ENCODE measurements at regions not wholly inside any gene's neighbourhood (a gene's known extent, or its start where the extent isn't known, plus 50 kb on each side); places are given as distances from the start of the nearest gene placed in this dataset.
"Not testable (repeated sequence)": the region's sequence is repeated elsewhere in the genome, so short reads cannot be mapped to it uniquely, and the experiment has no call there.

DNA sequence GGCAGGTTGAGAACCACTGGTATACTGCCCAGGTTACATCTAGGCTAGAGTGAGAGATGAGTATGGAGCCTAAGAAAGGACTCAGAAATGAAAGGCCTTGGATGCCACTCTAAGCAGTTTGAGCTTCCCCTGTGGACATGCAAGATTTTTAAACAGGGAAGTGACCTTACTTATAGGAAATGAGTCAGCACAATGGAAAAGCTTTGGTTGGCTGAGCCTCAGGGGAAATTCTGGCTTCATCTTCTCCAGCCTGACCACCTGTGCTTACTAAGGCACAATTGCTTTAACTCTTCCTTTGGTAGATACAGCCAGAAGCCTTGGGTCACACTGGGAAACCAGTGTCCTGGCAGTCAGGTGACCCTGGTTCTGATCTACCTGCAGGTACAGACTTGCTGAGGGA is 380.2 kb upstream of the ZNF462 start:
- intact Hi-C loops (cut with DNase I; ENCODE audit: low total_unique reads): no loop called here
- TF ChIP-seq, protein P1, sequence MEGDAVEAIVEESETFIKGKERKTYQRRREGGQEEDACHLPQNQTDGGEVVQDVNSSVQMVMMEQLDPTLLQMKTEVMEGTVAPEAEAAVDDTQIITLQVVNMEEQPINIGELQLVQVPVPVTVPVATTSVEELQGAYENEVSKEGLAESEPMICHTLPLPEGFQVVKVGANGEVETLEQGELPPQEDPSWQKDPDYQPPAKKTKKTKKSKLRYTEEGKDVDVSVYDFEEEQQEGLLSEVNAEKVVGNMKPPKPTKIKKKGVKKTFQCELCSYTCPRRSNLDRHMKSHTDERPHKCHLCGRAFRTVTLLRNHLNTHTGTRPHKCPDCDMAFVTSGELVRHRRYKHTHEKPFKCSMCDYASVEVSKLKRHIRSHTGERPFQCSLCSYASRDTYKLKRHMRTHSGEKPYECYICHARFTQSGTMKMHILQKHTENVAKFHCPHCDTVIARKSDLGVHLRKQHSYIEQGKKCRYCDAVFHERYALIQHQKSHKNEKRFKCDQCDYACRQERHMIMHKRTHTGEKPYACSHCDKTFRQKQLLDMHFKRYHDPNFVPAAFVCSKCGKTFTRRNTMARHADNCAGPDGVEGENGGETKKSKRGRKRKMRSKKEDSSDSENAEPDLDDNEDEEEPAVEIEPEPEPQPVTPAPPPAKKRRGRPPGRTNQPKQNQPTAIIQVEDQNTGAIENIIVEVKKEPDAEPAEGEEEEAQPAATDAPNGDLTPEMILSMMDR (IDR thresholded peaks at IDR 0.05): no peak
- no peak for TF ChIP-seq POLR2A (IDR thresholded peaks at IDR 0.05)
- no peak for DNase-seq (ENCODE audit: low spot score in 2 of 2)
- H3K4me3 ChIP-seq (ENCODE audit: low read depth, poor library complexity, severe bottlenecking): no peak overlapping the region

DNA sequence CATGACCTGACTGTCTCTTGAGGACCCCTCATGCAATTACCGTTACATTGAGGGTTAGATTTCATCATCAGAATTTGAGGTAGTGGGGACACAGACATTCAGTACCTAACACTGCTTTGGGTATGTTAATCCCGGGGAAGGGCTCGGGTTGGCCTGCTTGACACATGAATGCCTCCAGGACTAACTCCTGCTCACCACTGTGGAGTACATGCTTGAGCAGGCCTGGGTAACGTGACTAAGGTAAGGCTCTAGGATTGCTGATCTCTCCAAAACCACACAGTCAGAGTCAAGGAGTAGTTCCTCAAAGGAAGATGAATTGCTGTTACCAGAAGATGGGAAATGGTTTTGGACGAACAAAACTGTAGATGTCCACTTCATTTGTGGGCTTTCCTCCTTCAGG is 376.3 kb upstream of the ZNF462 start:
- TF ChIP-seq, protein P1 (IDR thresholded peaks at IDR 0.05): no peak
- TF ChIP-seq POLR2A (IDR thresholded peaks at IDR 0.05): no peak
- H3K4me3 ChIP-seq (ENCODE audit: low read depth, poor library complexity, severe bottlenecking): no peak overlapping the region
- DNase-seq (ENCODE audit: low spot score in 2 of 2): no peak
- 68 to 74% methylated on average over 5 of the region's 5 CpGs for WGBS, 2 donors
- intact Hi-C loops (cut with DNase I; ENCODE audit: low total_unique reads): no loop called here

GRCh38 chr9:106487266-106487665 is 375.7 kb upstream of the ZNF462 start:
- intact Hi-C loops (cut with DNase I; ENCODE audit: low total_unique reads): no loop called here
- no peak for TF ChIP-seq POLR2A (IDR thresholded peaks at IDR 0.05)
- TF ChIP-seq, protein P1 (IDR thresholded peaks at IDR 0.05): no peak
- H3K4me3 ChIP-seq (ENCODE audit: low read depth, poor library complexity, severe bottlenecking): no peak overlapping the region
- WGBS, 2 donors: 65 to 78% methylated on average over 3 of the region's 3 CpGs
- no peak for DNase-seq (ENCODE audit: low spot score in 2 of 2)

GRCh38 chr9:106492126-106492525 is 370.8 kb upstream of the ZNF462 start:
- H3K4me3 ChIP-seq (ENCODE audit: low read depth, poor library complexity, severe bottlenecking); DNase-seq (ENCODE audit: low spot score in 2 of 2); intact Hi-C loops (cut with DNase I; ENCODE audit: low total_unique reads): not testable (repeated sequence)
- WGBS, 2 donors: 71 to 81% methylated on average over 7 of the region's 7 CpGs

DNA sequence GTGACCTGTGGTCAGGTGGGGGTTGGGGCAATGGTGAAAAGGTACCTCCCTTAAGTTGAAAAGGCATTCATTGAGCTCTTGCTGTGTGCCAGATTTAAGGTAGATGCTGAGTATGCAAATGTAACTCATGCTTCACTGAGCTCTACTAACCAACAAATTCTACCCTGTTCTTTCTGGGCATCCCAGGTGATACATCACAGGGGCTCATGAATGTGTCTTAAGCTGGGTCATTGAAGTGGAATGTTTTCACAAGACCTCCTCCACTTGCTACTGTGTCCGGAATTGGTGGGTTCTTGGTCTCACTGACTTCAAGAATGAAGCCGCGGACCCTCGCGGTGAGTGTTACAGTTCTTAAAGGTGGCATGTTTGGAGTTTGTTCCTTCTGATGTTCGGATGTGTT is 362.8 kb upstream of the ZNF462 start:
- H3K4me3 ChIP-seq (ENCODE audit: low read depth, poor library complexity, severe bottlenecking): no peak overlapping the region
- TF ChIP-seq POLR2A (IDR thresholded peaks at IDR 0.05): no peak
- TF ChIP-seq, protein P1 (IDR thresholded peaks at IDR 0.05): no peak
- WGBS, 2 donors: 98% methylated on average over 6 of the region's 6 CpGs
- no peak for DNase-seq (ENCODE audit: low spot score in 2 of 2)
- intact Hi-C loops (cut with DNase I; ENCODE audit: low total_unique reads): no loop called here

DNA sequence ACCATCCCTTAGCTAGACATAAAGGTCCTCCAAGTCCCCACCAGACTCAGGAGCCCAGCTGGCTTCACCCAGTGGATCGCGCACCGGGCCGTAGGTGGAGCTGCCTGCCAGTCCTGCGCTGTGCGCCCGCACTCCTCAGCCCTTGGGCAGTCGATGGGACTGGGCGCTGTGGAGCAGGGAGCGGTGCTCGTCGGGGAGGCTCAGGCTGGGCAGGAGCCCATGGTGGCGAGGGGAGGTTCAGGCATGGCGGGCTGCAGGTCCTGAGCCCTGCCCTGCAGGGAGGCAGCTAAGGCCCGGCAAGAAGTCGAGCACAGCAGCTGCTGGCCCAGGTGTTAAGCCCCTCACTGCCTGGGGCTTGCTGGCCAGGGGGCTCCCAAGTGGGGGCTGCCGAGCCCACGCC is 361.8 kb upstream of the ZNF462 start:
- intact Hi-C loops (cut with DNase I; ENCODE audit: low total_unique reads); H3K4me3 ChIP-seq (ENCODE audit: low read depth, poor library complexity, severe bottlenecking); DNase-seq (ENCODE audit: low spot score in 2 of 2): not testable (repeated sequence)
- 97 to 98% methylated on average over 15 to 16 of the region's 18 CpGs for WGBS, 2 donors

DNA sequence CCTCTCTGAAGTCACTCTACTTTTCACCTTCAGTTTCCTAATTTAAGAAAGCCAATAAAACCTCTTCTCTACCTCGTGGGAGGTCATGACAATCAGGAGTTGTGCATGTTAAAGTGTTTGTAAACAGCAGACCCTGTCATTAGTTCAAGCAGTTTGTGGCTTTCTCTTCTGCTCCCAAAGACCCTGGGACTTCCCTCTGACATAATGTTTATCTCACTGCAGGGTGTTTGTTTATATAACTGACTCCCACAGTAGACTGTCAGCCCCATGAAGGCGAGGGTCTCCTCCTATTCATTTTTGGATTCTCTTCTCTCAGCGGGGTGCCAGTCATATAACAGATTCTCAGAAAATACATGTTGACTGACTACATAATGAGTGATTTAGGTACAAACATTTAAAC is 360.0 kb upstream of the ZNF462 start:
- no peak overlapping the region for H3K4me3 ChIP-seq (ENCODE audit: low read depth, poor library complexity, severe bottlenecking)
- DNase-seq (ENCODE audit: low spot score in 2 of 2): no peak
- TF ChIP-seq, protein P1 (IDR thresholded peaks at IDR 0.05): no peak
- no peak for TF ChIP-seq POLR2A (IDR thresholded peaks at IDR 0.05)
- 75 to 76% methylated on average over 3 of the region's 3 CpGs for WGBS, 2 donors
- intact Hi-C loops (cut with DNase I; ENCODE audit: low total_unique reads): no loop called here

All from lower leg skin (tissue), 4 donors.